K562 (cell line): ENCODE measurements at regions not wholly inside any gene's neighbourhood (a gene's known extent, or its start where the extent isn't known, plus 50 kb on each side); places are given as distances from the start of the nearest gene placed in this dataset.

Experiments used
- ATAC-seq: fragments of 200-7000 bp; cut with Tn5 transposase; 3 replicates; pipeline ENCODE4 v1.9.1; 2020; ENCODE audit warnings: moderate library complexity
- BruUV-seq: library from RNA; stranded (reverse); fragments of 400-500 nt; replicated peaks from 2 replicates; lab custom pipeline; 2021; lab: Mats Ljungman, UMichigan
- CTCF ChIA-PET: fragments of 300-600 bp; formaldehyde crosslinking; extraction: SDS; loops from one replicate; lab custom pipeline; 2021; ENCODE audit warnings: low intra/inter-chr PET ratio; lab: Yijun Ruan, JAX
- POLR2A ChIA-PET: fragments of 300-600, 350-650 bp; sonication (Branson Sonifier 250); formaldehyde crosslinking; extraction: SDS; loops from one replicate; lab custom pipeline; 2021; ENCODE audit warnings: antibody characterized with exemption, inconsistent platforms; lab: Yijun Ruan, JAX
- DNase-seq, 4 experiments: peaks; one replicate each; pipeline versions ENCODE4 v3.0.0 to v3.0.0-alpha.2; 2011 to 2018; ENCODE audit warnings: low spot score in 3 of 4, mixed read lengths in 3 of 4; ENCODE audit errors: extremely low read depth in 1 of 4
- FAIRE-seq: peaks from 2 replicates; lab custom pipeline; 2011; peaks lifted over from hg19 to GRCh38; lab: Jason Lieb, UNC
- H2AFZ ChIP-seq: 2 replicates; pipeline ENCODE4 v1.6.0; 2011; ENCODE audit warnings: low read depth, low read length, control low read depth, inconsistent platforms
- H3K27ac ChIP-seq: fragments of 200-600 bp; 3 replicates; pipeline ENCODE4 v1.8.0; 2011; ENCODE audit warnings: low read depth, mild to moderate bottlenecking, control low read depth, inconsistent platforms, low read length, moderate library complexity, mixed read lengths; ENCODE audit errors: extremely low read depth
- H3K27me3 ChIP-seq, 2 experiments: fragments of 300-600 bp in 1 of 2; 2 replicates in 1 of 2; 3 replicates in 1 of 2; pipeline versions ENCODE4 v1.6.0 to v1.8.0; 2011; ENCODE audit warnings: inconsistent platforms in 2 of 2, low read length in 2 of 2, mild to moderate bottlenecking in 1 of 2, mixed read lengths in 1 of 2, moderate library complexity in 1 of 2; ENCODE audit not compliant: control insufficient read depth in 2 of 2, insufficient read depth in 2 of 2
- H3K36me3 ChIP-seq: fragments of 300-600 bp; 3 replicates; pipeline ENCODE4 v1.8.0; 2011; ENCODE audit warnings: mild to moderate bottlenecking, low read length, inconsistent platforms; ENCODE audit not compliant: control insufficient read depth, insufficient read depth
- H3K4me1 ChIP-seq, 2 experiments: fragments of 200-600 bp in 1 of 2; replicated peaks in 1 of 2; 2 replicates in 1 of 2; 3 replicates in 1 of 2; pipeline versions ENCODE4 v1.5.1 to v1.8.0; 2011; ENCODE audit warnings: inconsistent platforms in 2 of 2, low read length in 2 of 2, mild to moderate bottlenecking in 1 of 2, mixed read lengths in 1 of 2, moderate library complexity in 1 of 2; ENCODE audit not compliant: control insufficient read depth in 2 of 2, insufficient read depth in 2 of 2
- H3K4me2 ChIP-seq: 2 replicates; pipeline ENCODE4 v1.6.1; 2011; ENCODE audit warnings: low read length, control low read depth, inconsistent platforms, mixed read lengths; ENCODE audit not compliant: insufficient read depth
- H3K4me3 ChIP-seq: fragments of 200-600 bp; sonication (generic), shearing (Covaris generic); 2 replicates; pipeline ENCODE4 v1.5.1; 2016; ENCODE audit warnings: control low read depth, inconsistent platforms
- H3K79me2 ChIP-seq: fragments of 200-600 bp; 3 replicates; pipeline ENCODE4 v1.8.0; 2011; ENCODE audit warnings: low read length, inconsistent platforms; ENCODE audit not compliant: control insufficient read depth, insufficient read depth
- H3K9ac ChIP-seq, 2 experiments: 2 replicates each; pipeline versions ENCODE4 v1.6.0 to v1.6.1; 2011; ENCODE audit warnings: low read depth in 2 of 2, low read length in 2 of 2, control low read depth in 1 of 2, inconsistent platforms in 1 of 2, mild to moderate bottlenecking in 1 of 2, mixed read lengths in 1 of 2; ENCODE audit not compliant: insufficient read depth in 1 of 2
- H3K9me1 ChIP-seq: one replicate; pipeline ENCODE4 v1.6.0; 2011; ENCODE audit warnings: inconsistent platforms, mild to moderate bottlenecking, low read length, moderate library complexity; ENCODE audit not compliant: control insufficient read depth, insufficient read depth
- H3K9me3 ChIP-seq: replicated peaks from 2 replicates; pipeline ENCODE4 v1.5.1; 2011; ENCODE audit warnings: low read depth, low read length, inconsistent platforms; ENCODE audit not compliant: control insufficient read depth, insufficient read depth
- H4K20me1 ChIP-seq: replicated peaks from 2 replicates; pipeline ENCODE4 v1.6.1; 2011; ENCODE audit warnings: low read length, inconsistent platforms, mixed read lengths; ENCODE audit not compliant: control insufficient read depth, insufficient read depth
- CBX3 ChIP-seq, 2 experiments: IDR thresholded peaks; 1 replicate in 1 of 2; 2 replicates in 1 of 2; pipeline ENCODE4 v1.6.1; 2012; ENCODE audit warnings: inconsistent platforms in 2 of 2, low read length in 2 of 2, borderline replicate concordance in 1 of 2, control low read depth in 1 of 2
- CREB3L1 ChIP-seq: fragments of 450-650 bp; IDR thresholded peaks from 2 replicates; pipeline ENCODE4 v1.6.1; 2014; ENCODE audit warnings: low read depth, mild to moderate bottlenecking, moderate library complexity, borderline replicate concordance
- FOXJ3 ChIP-seq: sonication (generic); formaldehyde crosslinking; IDR thresholded peaks from 2 replicates; pipeline ENCODE4 v1.4.0; 2020; ENCODE audit warnings: mild to moderate bottlenecking, missing genetic modification reagents
- GABPA ChIP-seq: fragments of 200-800 bp; sonication (Bioruptor generic); conservative IDR thresholded peaks from 2 replicates; pipeline ENCODE4 v1.6.1; 2016; ENCODE audit warnings: low read depth, missing genetic modification characterization, missing compliant biosample characterization
- HDAC1 ChIP-seq, 2 experiments: fragments of 450-650 bp; IDR thresholded peaks; 2 replicates each; pipeline ENCODE4 v1.6.1; 2016 to 2017; ENCODE audit warnings: inconsistent platforms in 1 of 2, mild to moderate bottlenecking in 1 of 2, moderate library complexity in 1 of 2
- HDAC6 ChIP-seq: IDR thresholded peaks from 2 replicates; pipeline ENCODE4 v1.6.1; 2012; ENCODE audit warnings: low read depth, mild to moderate bottlenecking, control low read depth, inconsistent platforms, low read length, moderate library complexity
- NCOA6 ChIP-seq: fragments of 450-650 bp; IDR thresholded peaks from 2 replicates; pipeline ENCODE4 v1.6.1; 2017; ENCODE audit warnings: mild to moderate bottlenecking
- SAFB ChIP-seq: fragments of 200-400 bp; formaldehyde crosslinking; IDR thresholded peaks from 2 replicates; pipeline ENCODE4 v1.6.1; 2017; ENCODE audit warnings: low read depth, low read length, borderline replicate concordance
- SAP30 ChIP-seq: fragments of 200-600 bp; sonication (generic); IDR thresholded peaks from 2 replicates; pipeline ENCODE4 v1.6.1; 2012; ENCODE audit warnings: borderline replicate concordance, low read depth, mild to moderate bottlenecking, moderate library complexity, low read length, control low read depth, inconsistent platforms; ENCODE audit not compliant: insufficient read depth, poor library complexity, severe bottlenecking
- SLC30A9 ChIP-seq: fragments of 250-450 bp; sonication (Bioruptor Pico); IDR thresholded peaks from 2 replicates; pipeline ENCODE4 v1.8.0; 2022; ENCODE audit warnings: mild to moderate bottlenecking, moderate library complexity
- YBX1 ChIP-seq: fragments of 450-650 bp; IDR thresholded peaks from 2 replicates; pipeline ENCODE4 v1.7.1; 2016; ENCODE audit warnings: mild to moderate bottlenecking
- ZBTB8A ChIP-seq: fragments of 450-650 bp; IDR thresholded peaks from 2 replicates; pipeline ENCODE4 v1.6.1; 2018; ENCODE audit warnings: mild to moderate bottlenecking, moderate library complexity; ENCODE audit not compliant: partially characterized antibody
- ZKSCAN8 ChIP-seq: fragments of 200-800 bp; sonication (Bioruptor generic); IDR thresholded peaks from 2 replicates; pipeline ENCODE4 v1.6.1; 2016; ENCODE audit warnings: missing genetic modification characterization, missing compliant biosample characterization
- WGBS: fragments of 100-300 bp; shearing (Covaris generic); methylation state at CpG from one replicate; pipeline ENCODE4 v1.1.6; 2016; ENCODE audit warnings: low coverage, mixed read lengths; ENCODE audit not compliant: insufficient coverage; ENCODE audit errors: missing lambda C conversion rate; 5-methylcytosine and 5-hydroxymethylcytosine counted together
- in situ Hi-C: fragments of 300-500 bp; cut with MboI; formaldehyde crosslinking; loops from 4 replicates; pipeline ENCODE4 v1.15.0; 2018; ENCODE audit warnings: inconsistent platforms, mixed read lengths
- intact Hi-C: fragments of 100-400 bp; cut with micrococcal nuclease; formaldehyde crosslinking; loops from 2 replicates; pipeline ENCODE4 v1.14.2; 2022

GRCh38 chr13:50379584-50379983, 364.3 kb downstream of the KCNRG start:
- WGBS: 61% methylated on average over 3 of the region's 3 CpGs
- intact Hi-C loops: no loop called here
- H3K4me2 ChIP-seq: no peak overlapping the region
- no peak for DNase-seq
- no peak overlapping the region for H3K9ac ChIP-seq
- H3K36me3 ChIP-seq: no peaks in the 10 kb centered on the region
- no TSS peak for BruUV-seq
- CTCF ChIA-PET: no interaction called here
- H3K9me3 ChIP-seq: no peaks in the 10 kb centered on the region; the same call in 1 of the 2 replicates
- H3K4me3 ChIP-seq: no peak overlapping the region
- POLR2A ChIA-PET: interaction anchor here (0.8 to 0.9 kb wide), 2 partner anchors 9 to 204 kb away, joined by 3 to 6 read pairs; no protein-coding TSS in a partner anchor
- H3K4me1 ChIP-seq: no peaks in the 10 kb centered on the region
- in situ Hi-C loops: no loop called here
- no peaks in the 10 kb centered on the region for H3K27me3 ChIP-seq
- no peak for FAIRE-seq
- H3K27ac ChIP-seq: no peak overlapping the region
- no peaks in the 10 kb centered on the region for H3K9me1 ChIP-seq
- no peaks in the 10 kb centered on the region for H4K20me1 ChIP-seq
- ATAC-seq: no peak
- no peak overlapping the region for H2AFZ ChIP-seq
- TF ChIP-seq FOXJ3 (CRISPR knock-in tag) (no peak), CREB3L1 (no peak), GABPA (tag) (no peak), NCOA6 (no peak)
- TF ChIP-seq, all 486 proteins: peak for 0
- no peaks in the 10 kb centered on the region for H3K79me2 ChIP-seq

DNA sequence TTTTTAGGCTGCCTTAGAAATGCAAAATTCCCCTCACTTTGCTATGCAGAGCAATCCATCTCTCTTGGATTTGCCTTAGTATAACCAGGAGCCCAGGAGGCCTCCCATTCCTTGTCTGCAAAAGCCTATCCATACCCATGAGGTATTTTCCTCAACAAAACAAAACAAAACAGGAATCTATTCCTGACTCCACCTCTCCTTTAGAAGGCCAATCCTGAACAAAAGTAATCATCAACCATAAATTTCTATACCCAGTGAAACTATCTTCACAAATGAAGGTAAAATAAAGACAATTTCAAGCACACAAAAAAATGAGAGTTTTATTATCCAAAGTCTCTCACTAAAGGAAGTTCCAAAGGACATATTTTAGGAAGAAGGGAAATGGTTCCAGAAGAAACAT, 365.7 kb downstream of the KCNRG start:
- Histone ChIP-seq H3K9me3 (no peaks in the 10 kb centered on the region; the same call in 1 of the 2 replicates), H3K79me2 (no peaks in the 10 kb centered on the region), H2AFZ (no peak overlapping the region), H4K20me1 (no peaks in the 10 kb centered on the region), H3K9me1 (no peaks in the 10 kb centered on the region), H3K4me3 (no peak overlapping the region), H3K9ac (no peak overlapping the region), H3K4me1 (no peaks in the 10 kb centered on the region), H3K4me2 (no peak overlapping the region), H3K27ac (no peak overlapping the region), H3K36me3 (no peaks in the 10 kb centered on the region), H3K27me3 (no peaks in the 10 kb centered on the region)
- no peak for FAIRE-seq
- intact Hi-C loops (no loop called here), in situ Hi-C loops (no loop called here)
- DNase-seq: no peak
- ATAC-seq: no peak
- CTCF ChIA-PET: interaction anchor here (0.5 kb wide), 1 partner anchor 384 kb away, joined by 4 read pairs; no protein-coding TSS in a partner anchor
- BruUV-seq: no TSS peak
- POLR2A ChIA-PET: no interaction called here
- no peak for TF ChIP-seq CREB3L1
- no peak for TF ChIP-seq SLC30A9 (CRISPR knock-in tag)
- no peak for TF ChIP-seq SAP30
- no peak for TF ChIP-seq ZBTB8A
- TF ChIP-seq ZKSCAN8: no peak
- TF ChIP-seq HDAC1 (IDR thresholded peaks at IDR 0.05): no peak
- 0 out of 3 replicates have a peak, but pooled peaks of 1 of the 2 experiments have one; percentile 44 for TF ChIP-seq CBX3 (IDR thresholded peaks at IDR 0.05; ENCODE audit: borderline replicate concordance in 1 of 2, low read length in 2 of 2)
- TF ChIP-seq YBX1: no peak
- TF ChIP-seq SAFB: no peak
- no peak for TF ChIP-seq HDAC6
